Activated CD4-positive, alpha-beta T cell treated with anti-CD3 and anti-CD28 coated beads for 36 hours (primary cell): ENCODE measurements at regions not wholly inside any gene's neighbourhood (a gene's known extent, or its start where the extent isn't known, plus 50 kb on each side); places are given as distances from the start of the nearest gene placed in this dataset.
"Not testable (repeated sequence)": the region's sequence is repeated elsewhere in the genome, so short reads cannot be mapped to it uniquely, and the experiment has no call there.

Experiments
- ATAC-seq: fragments of 200-7000 bp; cut with Tn5 transposase; one replicate; pipeline ENCODE4 v1.10.0; 2021; ENCODE audit warnings: mild to moderate bottlenecking, moderate library complexity
- CTCF ChIA-PET: fragments of 350-600 bp; sonication (Branson Sonifier 250); formaldehyde crosslinking; loops from one replicate; lab custom pipeline; 2021; ENCODE audit warnings: antibody characterized with exemption; lab: Charles Lee
- POLR2A ChIA-PET: fragments of 350-600 bp; sonication (Branson Sonifier 250); formaldehyde crosslinking; loops from one replicate; lab custom pipeline; 2021; ENCODE audit warnings: antibody characterized with exemption, inconsistent platforms; lab: Charles Lee
- DNase-seq: peaks from one replicate; pipeline ENCODE4 v3.0.0-alpha.2; 2020
- H3K27ac Mint-ChIP-seq: one replicate; pipeline ENCODE4 v1.8.0; 2021; ENCODE audit warnings: mixed read lengths
- H3K27me3 Mint-ChIP-seq: one replicate; pipeline ENCODE4 v1.8.0; 2021; ENCODE audit warnings: mixed read lengths
- H3K36me3 Mint-ChIP-seq: one replicate; pipeline ENCODE4 v1.8.0; 2021; ENCODE audit warnings: low read depth, mixed read lengths
- H3K4me1 Mint-ChIP-seq: one replicate; pipeline ENCODE4 v1.8.0; 2021; ENCODE audit warnings: mixed read lengths
- H3K4me3 Mint-ChIP-seq: one replicate; pipeline ENCODE4 v1.8.0; 2021; ENCODE audit warnings: mild to moderate bottlenecking, moderate library complexity, mixed read lengths
- H3K9me3 Mint-ChIP-seq: one replicate; pipeline ENCODE4 v1.8.0; 2021; ENCODE audit warnings: low read depth, mixed read lengths
- intact Hi-C, 2 experiments: fragments of 100-400 bp; cut with DNase I in 1 of 2; cut with micrococcal nuclease in 1 of 2; formaldehyde crosslinking; loops; one replicate each; pipeline versions ENCODE4 v1.14.2 to v1.15.1; 2022 to 2024; cut with DNase I, micrococcal nuclease

GRCh38 chr1:73327180-73327793, 870.7 kb downstream of the LRRIQ3 start:
- Mint-ChIP-seq H3K27me3 (no peaks in the 10 kb centered on the region), H3K9me3 (peaks cover 21% of the 10 kb centered on the region), H3K4me1 (no peaks in the 10 kb centered on the region), H3K36me3 (no peaks in the 10 kb centered on the region), H3K4me3 (no peak overlapping the region), H3K27ac (no peak overlapping the region)
- ChIA-PET POLR2A (no interaction called here), CTCF (no interaction called here)
- no peak for ATAC-seq
- intact Hi-C loops: no loop called here
- DNase-seq: no peak

GRCh38 chr1:73326663-73327062, 871.3 kb downstream of the LRRIQ3 start:
- Mint-ChIP-seq H3K36me3 (no peaks in the 10 kb centered on the region), H3K27ac (no peak overlapping the region), H3K4me3 (no peak overlapping the region), H3K9me3 (peaks cover 21% of the 10 kb centered on the region), H3K4me1 (no peaks in the 10 kb centered on the region), H3K27me3 (no peaks in the 10 kb centered on the region)
- no peak for ATAC-seq
- DNase-seq: no peak
- ChIA-PET CTCF (no interaction called here), POLR2A (no interaction called here)
- intact Hi-C loops: no loop called here

GRCh38 chr1:73310797-73311381, 887.1 kb downstream of the LRRIQ3 start:
- ChIA-PET POLR2A (no interaction called here), CTCF (no interaction called here)
- DNase-seq (no peak), ATAC-seq (no peak)
- H3K4me3 Mint-ChIP-seq: no peak overlapping the region
- H3K9me3 Mint-ChIP-seq: peaks cover 4% of the 10 kb centered on the region
- intact Hi-C loops: no loop called here
- H3K36me3 Mint-ChIP-seq: no peaks in the 10 kb centered on the region
- no peaks in the 10 kb centered on the region for H3K4me1 Mint-ChIP-seq
- H3K27ac Mint-ChIP-seq: no peak overlapping the region
- no peaks in the 10 kb centered on the region for H3K27me3 Mint-ChIP-seq

- Mint-ChIP-seq H3K36me3 (no peaks in the 10 kb centered on the region), H3K27ac (no peak overlapping the region), H3K4me3 (no peak overlapping the region), H3K4me1 (no peaks in the 10 kb centered on the region), H3K27me3 (no peaks in the 10 kb centered on the region), H3K9me3 (peaks cover 4% of the 10 kb centered on the region)
- ChIA-PET POLR2A (no interaction called here), CTCF (no interaction called here)
- intact Hi-C loops: no loop called here
- DNase-seq (no peak), ATAC-seq (no peak)
These were observed 890.9 kb downstream of the LRRIQ3 start for GRCh38 chr1:73306899-73307555.

GRCh38 chr1:73273886-73274285, 924.1 kb downstream of the LRRIQ3 start:
- Mint-ChIP-seq H3K4me1 (no peaks in the 10 kb centered on the region), H3K9me3 (peaks cover 13% of the 10 kb centered on the region), H3K4me3 (no peak overlapping the region), H3K27ac (no peak overlapping the region), H3K27me3 (no peaks in the 10 kb centered on the region), H3K36me3 (no peaks in the 10 kb centered on the region)
- ChIA-PET CTCF (no interaction called here), POLR2A (interaction anchor here (0.6 kb wide), 1 partner anchor 15 kb away, joined by 3 read pairs; no protein-coding TSS in a partner anchor)
- intact Hi-C loops: no loop called here
- DNase-seq: no peak
- ATAC-seq: no peak

- H3K4me1 Mint-ChIP-seq, ATAC-seq, POLR2A ChIA-PET, DNase-seq, H3K36me3 Mint-ChIP-seq, intact Hi-C loops, H3K27me3 Mint-ChIP-seq, CTCF ChIA-PET, H3K27ac Mint-ChIP-seq, H3K4me3 Mint-ChIP-seq: not testable (repeated sequence)
- H3K9me3 Mint-ChIP-seq: peaks cover 32% of the 10 kb centered on the region
These were observed 952.8 kb downstream of the LRRIQ3 start for GRCh38 chr1:73245196-73245595.

- H3K4me3 Mint-ChIP-seq: no peak overlapping the region
- no peak for ATAC-seq
- H3K9me3 Mint-ChIP-seq: peaks cover 10% of the 10 kb centered on the region
- intact Hi-C loops: no loop called here
- no peaks in the 10 kb centered on the region for H3K4me1 Mint-ChIP-seq
- no peaks in the 10 kb centered on the region for H3K27me3 Mint-ChIP-seq
- no peaks in the 10 kb centered on the region for H3K36me3 Mint-ChIP-seq
- CTCF ChIA-PET: no interaction called here
- POLR2A ChIA-PET: no interaction called here
- DNase-seq: no peak
- H3K27ac Mint-ChIP-seq: no peak overlapping the region
These were observed 936.7 kb upstream of the NEGR1 start for GRCh38 chr1:73218995-73219546.

DNA sequence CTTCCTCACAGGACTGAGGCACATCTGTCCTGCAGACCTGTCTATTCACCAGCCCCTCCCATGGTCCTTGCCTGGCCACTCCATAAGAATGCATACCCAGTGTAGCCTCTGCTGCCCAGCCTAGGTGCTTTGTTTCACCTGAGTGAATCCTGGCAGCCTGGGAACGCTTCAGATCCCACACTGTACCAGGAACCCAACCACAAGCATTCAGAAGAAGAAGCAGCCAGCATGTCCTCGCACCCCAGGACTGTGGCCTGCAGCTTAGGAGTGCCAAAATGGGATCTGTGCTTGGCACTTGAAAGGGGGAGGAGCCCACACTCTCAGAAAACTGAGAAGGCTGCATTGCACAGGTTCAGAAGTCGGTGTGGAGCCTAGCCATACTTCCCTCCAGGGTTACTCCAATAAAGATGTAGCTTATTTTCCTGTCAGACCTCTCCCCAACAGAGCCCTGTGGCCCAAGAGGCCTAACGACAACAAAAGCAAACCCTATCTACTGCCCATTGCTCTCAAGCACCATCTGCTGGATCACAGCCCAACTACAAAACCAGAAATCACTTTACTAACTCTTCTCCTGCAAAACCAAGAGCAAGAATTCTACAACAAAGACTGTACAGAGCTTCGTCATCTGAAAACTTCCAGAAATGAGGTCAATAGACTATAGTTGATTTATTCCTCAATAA, 923.1 kb upstream of the NEGR1 start:
- intact Hi-C loops: no loop called here
- Mint-ChIP-seq H3K4me3 (no peak overlapping the region), H3K4me1 (no peaks in the 10 kb centered on the region), H3K36me3 (no peaks in the 10 kb centered on the region), H3K27me3 (no peaks in the 10 kb centered on the region), H3K27ac (no peak overlapping the region), H3K9me3 (peaks cover 23% of the 10 kb centered on the region)
- CTCF ChIA-PET: no interaction called here
- ATAC-seq (no peak), DNase-seq (no peak)
- POLR2A ChIA-PET: no interaction called here

- intact Hi-C loops: no loop called here
- CTCF ChIA-PET: no interaction called here
- H3K27me3 Mint-ChIP-seq: no peaks in the 10 kb centered on the region
- H3K4me1 Mint-ChIP-seq: no peaks in the 10 kb centered on the region
- H3K4me3 Mint-ChIP-seq: no peak overlapping the region
- H3K36me3 Mint-ChIP-seq: no peaks in the 10 kb centered on the region
- H3K9me3 Mint-ChIP-seq: peaks cover 12% of the 10 kb centered on the region
- ATAC-seq (no peak), DNase-seq (no peak)
- POLR2A ChIA-PET: no interaction called here
- no peak overlapping the region for H3K27ac Mint-ChIP-seq
These were observed 915.6 kb upstream of the NEGR1 start for GRCh38 chr1:73197972-73198371.

GRCh38 chr1:73194965-73195364, 912.6 kb upstream of the NEGR1 start:
- ChIA-PET POLR2A (no interaction called here), CTCF (no interaction called here)
- DNase-seq: no peak
- Mint-ChIP-seq H3K27ac (no peak overlapping the region), H3K9me3 (peaks cover 7% of the 10 kb centered on the region), H3K4me3 (no peak overlapping the region), H3K36me3 (no peaks in the 10 kb centered on the region), H3K27me3 (no peaks in the 10 kb centered on the region), H3K4me1 (no peaks in the 10 kb centered on the region)
- intact Hi-C loops: no loop called here
- ATAC-seq: no peak

GRCh38 chr1:73183581-73183980, 901.2 kb upstream of the NEGR1 start:
- H3K4me3 Mint-ChIP-seq, DNase-seq, H3K27me3 Mint-ChIP-seq, H3K4me1 Mint-ChIP-seq, POLR2A ChIA-PET, H3K27ac Mint-ChIP-seq, ATAC-seq, intact Hi-C loops, H3K36me3 Mint-ChIP-seq: not testable (repeated sequence)
- H3K9me3 Mint-ChIP-seq: peaks cover 13% of the 10 kb centered on the region
- CTCF ChIA-PET: interaction anchor here (1.4 kb wide), 1 partner anchor 16 kb away, joined by 4 read pairs; no protein-coding TSS in a partner anchor
